ENCODE measurements at regions not wholly inside any gene's neighbourhood (a gene's known extent, or its start where the extent isn't known, plus 50 kb on each side); places are given as distances from the start of the nearest gene placed in this dataset.
"Not testable (repeated sequence)": the region's sequence is repeated elsewhere in the genome, so short reads cannot be mapped to it uniquely, and the experiment has no call there.

GRCh38 chr2:150672311-150672710 lies 184.8 kb upstream of the RND3 start:
- no peak for DNase-seq
- intact Hi-C loops (cut with DNase I) = no loop called here

- intact Hi-C loops (cut with DNase I) = no loop called here
- DNase-seq = no peak
Measured at GRCh38 chr2:150669492-150669891, 182.0 kb upstream of the RND3 start.

- not testable (repeated sequence) for DNase-seq
Measured at GRCh38 chr2:150667039-150667438, 179.6 kb upstream of the RND3 start.

GRCh38 chr2:150663143-150663542 lies 175.7 kb upstream of the RND3 start:
- intact Hi-C loops (cut with DNase I) = no loop called here
- no peak for DNase-seq

More at GRCh38 chr2:150667039-150667438, 179.6 kb upstream of the RND3 start:
- intact Hi-C loops (cut with DNase I) = not testable (repeated sequence)

- intact Hi-C loops (cut with DNase I) = no loop called here
- no peak for DNase-seq
Measured at GRCh38 chr2:150656002-150656401, 168.5 kb upstream of the RND3 start.

GRCh38 chr2:150653351-150653750 lies 165.9 kb upstream of the RND3 start:
- intact Hi-C loops (cut with DNase I) = no loop called here

GRCh38 chr2:150647943-150648342 lies 160.5 kb upstream of the RND3 start:
- intact Hi-C loops (cut with DNase I) = no loop called here

More at GRCh38 chr2:150653351-150653750, 165.9 kb upstream of the RND3 start:
- no peak for DNase-seq

GRCh38 chr2:150646746-150647145 lies 159.3 kb upstream of the RND3 start:
- no peak for DNase-seq
- intact Hi-C loops (cut with DNase I) = no loop called here

More at GRCh38 chr2:150647943-150648342, 160.5 kb upstream of the RND3 start:
- DNase-seq = no peak

- no peak for DNase-seq
- intact Hi-C loops (cut with DNase I) = no loop called here
Measured at GRCh38 chr2:150644298-150645067, 157.0 kb upstream of the RND3 start.

GRCh38 chr2:150643114-150643725 lies 155.8 kb upstream of the RND3 start:
- intact Hi-C loops (cut with DNase I) = no loop called here
- DNase-seq = no peak

GRCh38 chr2:150640039-150640438 lies 152.6 kb upstream of the RND3 start:
- DNase-seq = no peak

GRCh38 chr2:150639383-150639782 lies 151.9 kb upstream of the RND3 start:
- intact Hi-C loops (cut with DNase I) = no loop called here
- peak in 1 of 42 donors; percentile 18 for DNase-seq

More at GRCh38 chr2:150640039-150640438, 152.6 kb upstream of the RND3 start:
- intact Hi-C loops (cut with DNase I) = no loop called here

GRCh38 chr2:150631236-150631821 lies 143.9 kb upstream of the RND3 start:
- DNase-seq = no peak
- intact Hi-C loops (cut with DNase I) = no loop called here

- intact Hi-C loops (cut with DNase I) = no loop called here
- peak in 15 of 42 donors; percentile 11 to 73 (median 31) for DNase-seq
Measured at GRCh38 chr2:150630587-150631235, 143.2 kb upstream of the RND3 start.

GRCh38 chr2:150627526-150627925 lies 140.1 kb upstream of the RND3 start:
- intact Hi-C loops (cut with DNase I) = no loop called here
- DNase-seq = no peak

GRCh38 chr2:150626934-150627411 lies 139.5 kb upstream of the RND3 start:
- intact Hi-C loops (cut with DNase I) = no loop called here
- DNase-seq = no peak

GRCh38 chr2:150625741-150626140 lies 138.3 kb upstream of the RND3 start:
- DNase-seq = no peak
- intact Hi-C loops (cut with DNase I) = no loop called here

GRCh38 chr2:150625303-150625702 lies 137.8 kb upstream of the RND3 start:
- intact Hi-C loops (cut with DNase I) = no loop called here
- DNase-seq = no peak

- intact Hi-C loops (cut with DNase I) = no loop called here
- DNase-seq = peak in 33 of 42 donors; percentile 5 to 75 (median 36)
Measured at GRCh38 chr2:150624001-150624401, 136.5 kb upstream of the RND3 start.

Measured in head of caudate nucleus (tissue), 42 donors.